C4-2B (cell line): ENCODE measurements at regions not wholly inside any gene's neighbourhood (a gene's known extent, or its start where the extent isn't known, plus 50 kb on each side); places are given as distances from the start of the nearest gene placed in this dataset.

Experiments used
- ZFX ChIP-seq: fragments of 450-650 bp; IDR thresholded peaks from 2 replicates; pipeline ENCODE4 v1.6.1; 2017
- TF ChIP-seq, protein P1 (sequence below): fragments of 450-650 bp; conservative IDR thresholded peaks from 2 replicates; pipeline ENCODE4 v1.5.1; 2017; ENCODE audit warnings: mild to moderate bottlenecking

DNA sequence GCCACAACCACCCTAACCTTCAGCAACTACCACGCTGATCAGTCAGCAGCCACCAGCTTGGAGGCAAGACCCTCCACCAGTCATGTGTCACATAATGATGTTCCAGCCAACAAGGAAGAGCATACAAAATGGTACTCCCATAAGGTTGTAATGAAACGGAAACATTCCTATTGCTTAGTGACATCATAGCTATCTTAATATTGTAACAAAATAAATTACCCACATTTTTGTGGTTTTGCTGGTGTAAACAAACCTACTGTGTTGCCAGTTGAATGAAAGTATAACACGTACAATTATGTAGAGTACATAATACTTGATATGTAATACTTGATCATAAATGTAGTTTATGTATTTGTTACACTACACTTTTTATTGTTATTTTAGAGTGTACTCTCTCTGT, 1363.2 kb upstream of the ADGRL4 start:
- TF ChIP-seq, protein P1, sequence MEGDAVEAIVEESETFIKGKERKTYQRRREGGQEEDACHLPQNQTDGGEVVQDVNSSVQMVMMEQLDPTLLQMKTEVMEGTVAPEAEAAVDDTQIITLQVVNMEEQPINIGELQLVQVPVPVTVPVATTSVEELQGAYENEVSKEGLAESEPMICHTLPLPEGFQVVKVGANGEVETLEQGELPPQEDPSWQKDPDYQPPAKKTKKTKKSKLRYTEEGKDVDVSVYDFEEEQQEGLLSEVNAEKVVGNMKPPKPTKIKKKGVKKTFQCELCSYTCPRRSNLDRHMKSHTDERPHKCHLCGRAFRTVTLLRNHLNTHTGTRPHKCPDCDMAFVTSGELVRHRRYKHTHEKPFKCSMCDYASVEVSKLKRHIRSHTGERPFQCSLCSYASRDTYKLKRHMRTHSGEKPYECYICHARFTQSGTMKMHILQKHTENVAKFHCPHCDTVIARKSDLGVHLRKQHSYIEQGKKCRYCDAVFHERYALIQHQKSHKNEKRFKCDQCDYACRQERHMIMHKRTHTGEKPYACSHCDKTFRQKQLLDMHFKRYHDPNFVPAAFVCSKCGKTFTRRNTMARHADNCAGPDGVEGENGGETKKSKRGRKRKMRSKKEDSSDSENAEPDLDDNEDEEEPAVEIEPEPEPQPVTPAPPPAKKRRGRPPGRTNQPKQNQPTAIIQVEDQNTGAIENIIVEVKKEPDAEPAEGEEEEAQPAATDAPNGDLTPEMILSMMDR = no peak
- no peak for TF ChIP-seq ZFX
